Nephron progenitor cell (in vitro differentiated cells): ENCODE measurements at regions not wholly inside any gene's neighbourhood (a gene's known extent, or its start where the extent isn't known, plus 50 kb on each side); places are given as distances from the start of the nearest gene placed in this dataset.
A peak's percentile ranks its signal among the peaks of the same experiment; 100 is the strongest.

ENCODE experiments used
- DNase-seq: peaks from one replicate; pipeline ENCODE4 v3.0.0; 2021
- H3K27ac Mint-ChIP-seq: 2 replicates; pipeline ENCODE4 v1.8.0; 2021; ENCODE audit warnings: mild to moderate bottlenecking, moderate library complexity, mixed read lengths
- H3K27me3 Mint-ChIP-seq: 2 replicates; pipeline ENCODE4 v1.8.0; 2021; ENCODE audit warnings: mild to moderate bottlenecking, low read depth, mixed read lengths; ENCODE audit not compliant: poor library complexity
- H3K36me3 Mint-ChIP-seq: 2 replicates; pipeline ENCODE4 v1.8.0; 2021; ENCODE audit warnings: low read depth, mixed read lengths
- H3K4me1 Mint-ChIP-seq: 2 replicates; pipeline ENCODE4 v1.8.0; 2021; ENCODE audit warnings: mixed read lengths
- H3K4me3 Mint-ChIP-seq: 2 replicates; pipeline ENCODE4 v1.8.0; 2021; ENCODE audit warnings: mild to moderate bottlenecking, moderate library complexity, mixed read lengths
- H3K9me3 Mint-ChIP-seq: 2 replicates; pipeline ENCODE4 v1.8.0; 2021; ENCODE audit warnings: mild to moderate bottlenecking, moderate library complexity, mixed read lengths
- CTCF ChIP-seq: fragments of 200-600 bp; sonication (generic); IDR thresholded peaks from 2 replicates; pipeline ENCODE4 v1.5.0; 2021; ENCODE audit warnings: antibody characterized with exemption

- peak overlapping the region; percentile 95 for H3K27ac Mint-ChIP-seq
- peaks cover 4% of the 10 kb centered on the region for H3K9me3 Mint-ChIP-seq
- peaks cover 89% of the 10 kb centered on the region for H3K4me1 Mint-ChIP-seq
- H3K27me3 Mint-ChIP-seq = no peaks in the 10 kb centered on the region
- H3K36me3 Mint-ChIP-seq = peaks cover 9% of the 10 kb centered on the region
- peak overlapping the region; percentile 30 for H3K4me3 Mint-ChIP-seq
- DNase-seq = no peak
- TF ChIP-seq CTCF = no peak
These were observed 158.2 kb upstream of the TSC22D2 start for GRCh38 chr3:150249779-150250470.

GRCh38 chr3:150248888-150249681 is 159.0 kb upstream of the TSC22D2 start:
- no peak for DNase-seq
- Mint-ChIP-seq H3K27me3 (no peaks in the 10 kb centered on the region), H3K9me3 (peaks cover 4% of the 10 kb centered on the region), H3K27ac (peak overlapping the region; percentile 98), H3K36me3 (peaks cover 9% of the 10 kb centered on the region), H3K4me3 (peak overlapping the region; percentile 46), H3K4me1 (peaks cover 89% of the 10 kb centered on the region)
- no peak for TF ChIP-seq CTCF

GRCh38 chr3:150248116-150248887 is 159.8 kb upstream of the TSC22D2 start:
- no peaks in the 10 kb centered on the region for H3K27me3 Mint-ChIP-seq
- H3K9me3 Mint-ChIP-seq = peaks cover 4% of the 10 kb centered on the region
- H3K27ac Mint-ChIP-seq = peak overlapping the region; percentile 98
- DNase-seq = no peak
- H3K4me3 Mint-ChIP-seq = peak overlapping the region; percentile 46
- H3K36me3 Mint-ChIP-seq = peaks cover 9% of the 10 kb centered on the region
- H3K4me1 Mint-ChIP-seq = peaks cover 90% of the 10 kb centered on the region
- no peak for TF ChIP-seq CTCF

DNA sequence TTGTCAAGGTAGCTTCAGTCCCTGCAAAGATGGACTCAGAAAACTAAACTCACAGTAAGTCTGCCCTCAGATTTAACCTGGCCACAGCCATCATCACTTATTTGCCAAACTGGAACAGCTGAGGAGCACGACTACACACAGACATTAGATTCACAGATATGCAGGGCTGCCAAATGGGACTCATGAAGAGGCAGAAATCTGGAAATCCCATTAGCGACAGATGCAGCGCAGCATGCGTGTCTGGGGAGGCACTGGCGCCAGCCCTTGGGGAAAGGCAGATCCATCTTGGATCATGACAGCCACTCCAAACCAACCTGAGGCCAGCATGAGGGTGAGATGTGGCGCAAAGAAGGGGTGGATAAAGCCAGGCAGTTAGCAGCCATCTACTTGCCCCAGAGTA is 160.7 kb upstream of the TSC22D2 start:
- no peak overlapping the region for H3K4me3 Mint-ChIP-seq
- H3K27ac Mint-ChIP-seq = peak overlapping the region; percentile 76
- peaks cover 9% of the 10 kb centered on the region for H3K36me3 Mint-ChIP-seq
- peaks cover 90% of the 10 kb centered on the region for H3K4me1 Mint-ChIP-seq
- no peaks in the 10 kb centered on the region for H3K27me3 Mint-ChIP-seq
- TF ChIP-seq CTCF = no peak
- peaks cover 4% of the 10 kb centered on the region for H3K9me3 Mint-ChIP-seq
- DNase-seq = no peak

GRCh38 chr3:150243466-150243865 is 164.6 kb upstream of the TSC22D2 start:
- no peak for TF ChIP-seq CTCF
- Mint-ChIP-seq H3K27me3 (peaks cover 4% of the 10 kb centered on the region), H3K4me1 (peaks cover 87% of the 10 kb centered on the region), H3K27ac (peak overlapping the region; percentile 77), H3K9me3 (peaks cover 4% of the 10 kb centered on the region), H3K36me3 (peaks cover 9% of the 10 kb centered on the region), H3K4me3 (no peak overlapping the region)
- DNase-seq = no peak
